MCF 10A (cell line): ENCODE measurements at regions not wholly inside any gene's neighbourhood (a gene's known extent, or its start where the extent isn't known, plus 50 kb on each side); places are given as distances from the start of the nearest gene placed in this dataset.

ENCODE experiments used
- BruUV-seq: library from RNA; stranded (reverse); fragments of 400-500 nt; replicated peaks from 2 replicates; lab custom pipeline; 2021; lab: Mats Ljungman, UMichigan
- CTCF ChIA-PET: fragments of 300-600 bp; sonication (Branson Sonifier 250); formaldehyde crosslinking; extraction: SDS; loops from one replicate; lab custom pipeline; 2021; ENCODE audit warnings: antibody characterized with exemption, inconsistent platforms; lab: Yijun Ruan, JAX
- POLR2A ChIA-PET: fragments of 300-600, 350-650 bp; sonication (Branson Sonifier 250); formaldehyde crosslinking; extraction: SDS; loops from one replicate; lab custom pipeline; 2020; ENCODE audit warnings: antibody characterized with exemption, inconsistent platforms; lab: Yijun Ruan, JAX
- DNase-seq: peaks from one replicate; pipeline ENCODE4 v3.0.0-alpha.2; 2018; ENCODE audit not compliant: unreplicated experiment
- H3K27ac Mint-ChIP-seq: one replicate; pipeline ENCODE4 v1.8.0; 2022; ENCODE audit warnings: mild to moderate bottlenecking, low read depth, mixed read lengths; ENCODE audit not compliant: unreplicated experiment
- H3K27me3 Mint-ChIP-seq: one replicate; pipeline ENCODE4 v1.8.0; 2022; ENCODE audit warnings: mixed read lengths; ENCODE audit not compliant: insufficient read depth, unreplicated experiment
- H3K36me3 Mint-ChIP-seq: one replicate; pipeline ENCODE4 v1.8.0; 2022; ENCODE audit warnings: mild to moderate bottlenecking, moderate library complexity, mixed read lengths; ENCODE audit not compliant: insufficient read depth, unreplicated experiment
- H3K4me1 Mint-ChIP-seq: one replicate; pipeline ENCODE4 v1.8.0; 2022; ENCODE audit warnings: mixed read lengths; ENCODE audit not compliant: insufficient read depth, unreplicated experiment
- H3K4me3 Mint-ChIP-seq: one replicate; pipeline ENCODE4 v1.8.0; 2022; ENCODE audit warnings: mild to moderate bottlenecking, moderate library complexity, mixed read lengths; ENCODE audit not compliant: unreplicated experiment
- H3K9me3 Mint-ChIP-seq: one replicate; pipeline ENCODE4 v1.8.0; 2022; ENCODE audit warnings: mixed read lengths; ENCODE audit not compliant: unreplicated experiment
- CTCF ChIP-seq: fragments of 200-600 bp; IDR thresholded peaks from one replicate; pipeline ENCODE4 v1.8.0; 2022; ENCODE audit warnings: antibody characterized with exemption, mild to moderate bottlenecking; ENCODE audit not compliant: unreplicated experiment
- intact Hi-C: fragments of 100-400 bp; cut with micrococcal nuclease; formaldehyde crosslinking; loops from 2 replicates; pipeline ENCODE4 v1.14.1; 2022

GRCh38 chr4:12963912-12964311 is 520.2 kb downstream of the RAB28 start:
- intact Hi-C loops = no loop called here
- POLR2A ChIA-PET = no interaction called here
- no peak for TF ChIP-seq CTCF

GRCh38 chr4:12963291-12963690 is 520.8 kb downstream of the RAB28 start:
- intact Hi-C loops = no loop called here

More at GRCh38 chr4:12963912-12964311, 520.2 kb downstream of the RAB28 start:
- H3K4me3 Mint-ChIP-seq = no peak overlapping the region
- no TSS peak for BruUV-seq
- DNase-seq = no peak
- H3K27ac Mint-ChIP-seq = no peak overlapping the region
- no peaks in the 10 kb centered on the region for H3K4me1 Mint-ChIP-seq
- H3K36me3 Mint-ChIP-seq = no peaks in the 10 kb centered on the region
- no peaks in the 10 kb centered on the region for H3K27me3 Mint-ChIP-seq
- no peaks in the 10 kb centered on the region for H3K9me3 Mint-ChIP-seq
- CTCF ChIA-PET = no interaction called here

GRCh38 chr4:12961713-12962112 is 522.4 kb downstream of the RAB28 start:
- no peak for TF ChIP-seq CTCF
- no peak for DNase-seq
- H3K4me1 Mint-ChIP-seq = no peaks in the 10 kb centered on the region
- no peaks in the 10 kb centered on the region for H3K36me3 Mint-ChIP-seq
- ChIA-PET POLR2A (no interaction called here), CTCF (no interaction called here)
- H3K27me3 Mint-ChIP-seq = no peaks in the 10 kb centered on the region
- no peak overlapping the region for H3K27ac Mint-ChIP-seq
- no peaks in the 10 kb centered on the region for H3K9me3 Mint-ChIP-seq
- intact Hi-C loops = no loop called here
- no peak overlapping the region for H3K4me3 Mint-ChIP-seq
- no TSS peak for BruUV-seq

More at GRCh38 chr4:12963291-12963690, 520.8 kb downstream of the RAB28 start:
- H3K36me3 Mint-ChIP-seq = no peaks in the 10 kb centered on the region
- no peak for TF ChIP-seq CTCF
- no peaks in the 10 kb centered on the region for H3K4me1 Mint-ChIP-seq
- H3K27ac Mint-ChIP-seq = no peak overlapping the region
- H3K27me3 Mint-ChIP-seq = no peaks in the 10 kb centered on the region
- no peak overlapping the region for H3K4me3 Mint-ChIP-seq
- BruUV-seq = no TSS peak
- no peak for DNase-seq
- ChIA-PET POLR2A (no interaction called here), CTCF (no interaction called here)
- H3K9me3 Mint-ChIP-seq = no peaks in the 10 kb centered on the region

GRCh38 chr4:12958436-12958835 is 525.7 kb downstream of the RAB28 start:
- no peaks in the 10 kb centered on the region for H3K9me3 Mint-ChIP-seq
- POLR2A ChIA-PET = no interaction called here
- H3K4me1 Mint-ChIP-seq = no peaks in the 10 kb centered on the region
- H3K27me3 Mint-ChIP-seq = no peaks in the 10 kb centered on the region
- TF ChIP-seq CTCF = no peak
- H3K4me3 Mint-ChIP-seq = no peak overlapping the region
- DNase-seq = no peak
- H3K36me3 Mint-ChIP-seq = no peaks in the 10 kb centered on the region
- no peak overlapping the region for H3K27ac Mint-ChIP-seq
- intact Hi-C loops = no loop called here
- CTCF ChIA-PET = interaction anchor here (1.2 kb wide), 1 partner anchor 9 kb away, joined by 3 read pairs; no protein-coding TSS in a partner anchor
- no TSS peak for BruUV-seq
